PC-3 (cell line): ENCODE measurements at regions not wholly inside any gene's neighbourhood (a gene's known extent, or its start where the extent isn't known, plus 50 kb on each side); places are given as distances from the start of the nearest gene placed in this dataset.

Experiments used
- ATAC-seq: fragments of 200-7000 bp; cut with Tn5 transposase; 2 replicates; pipeline ENCODE4 v1.9.1; 2020; ENCODE audit warnings: mild to moderate bottlenecking, moderate library complexity
- BruUV-seq: library from RNA; stranded (reverse); fragments of 400-500 nt; replicated peaks from 2 replicates; lab custom pipeline; 2021; lab: Mats Ljungman, UMichigan
- CTCF ChIA-PET: fragments of 300-600 bp; sonication (Branson Sonifier 250); formaldehyde crosslinking; loops from one replicate; lab custom pipeline; 2022; ENCODE audit warnings: antibody characterized with exemption; lab: Charles Lee
- POLR2A ChIA-PET: fragments of 300-600 bp; sonication (Branson Sonifier 250); formaldehyde crosslinking; loops from one replicate; lab custom pipeline; 2022; ENCODE audit warnings: antibody characterized with exemption; ENCODE audit not compliant: unreplicated experiment; lab: Charles Lee
- DNase-seq: peaks from one replicate; pipeline ENCODE4 v3.0.0-alpha.2; 2015
- H2AFZ ChIP-seq: fragments of 300-600 bp; sonication (generic); 2 replicates; pipeline ENCODE4 v1.6.0; 2016; ENCODE audit warnings: antibody characterized with exemption, low read length
- H3F3A ChIP-seq: fragments of 300-600 bp; sonication (generic); one replicate; pipeline ENCODE4 v1.6.0; 2017; ENCODE audit warnings: antibody characterized with exemption, low read length, control low read depth, mild to moderate bottlenecking; ENCODE audit not compliant: unreplicated experiment
- H3K27ac ChIP-seq: fragments of 300-600 bp; sonication (generic); 2 replicates; pipeline ENCODE4 v1.5.1; 2016; ENCODE audit warnings: mild to moderate bottlenecking, low read length
- H3K27me3 ChIP-seq: fragments of 300-600 bp; sonication (generic); 2 replicates; pipeline ENCODE4 v1.6.1; 2016; ENCODE audit warnings: low read length, mixed read lengths
- H3K36me3 ChIP-seq: fragments of 300-600 bp; sonication (generic); 2 replicates; pipeline ENCODE4 v1.6.1; 2016; ENCODE audit warnings: low read depth, mixed run types, low read length, mixed read lengths
- H3K4me1 ChIP-seq: fragments of 300-600 bp; sonication (generic); 2 replicates; pipeline ENCODE4 v1.5.1; 2016; ENCODE audit warnings: low read length; ENCODE audit not compliant: insufficient read depth
- H3K4me2 ChIP-seq: fragments of 300-600 bp; sonication (generic); 2 replicates; pipeline ENCODE4 v1.6.0; 2016; ENCODE audit warnings: low read length
- H3K4me3 ChIP-seq: fragments of 300-600 bp; sonication (generic); 2 replicates; pipeline ENCODE4 v1.5.1; 2016; ENCODE audit warnings: mild to moderate bottlenecking, low read length, mixed read lengths
- H3K79me2 ChIP-seq: fragments of 300-600 bp; sonication (generic); 2 replicates; pipeline ENCODE4 v1.6.1; 2017; ENCODE audit warnings: low read length, mixed read lengths
- H3K9ac ChIP-seq: fragments of 300-600 bp; sonication (generic); 2 replicates; pipeline ENCODE4 v1.6.0; 2016; ENCODE audit warnings: mild to moderate bottlenecking, low read length
- H3K9me2 ChIP-seq: fragments of 300-600 bp; sonication (generic); replicated peaks from 2 replicates; pipeline ENCODE4 v1.6.1; 2016; ENCODE audit warnings: mixed run types, low read length, mixed read lengths
- H3K9me3 ChIP-seq: fragments of 300-600 bp; sonication (generic); 2 replicates; pipeline ENCODE4 v1.6.1; 2016; ENCODE audit warnings: low read length, mixed read lengths
- H4K20me1 ChIP-seq: fragments of 300-600 bp; sonication (generic); 2 replicates; pipeline ENCODE4 v1.6.1; 2016; ENCODE audit warnings: low read length, mixed read lengths
- CTCF ChIP-seq: fragments of 300-600 bp; sonication (generic); conservative IDR thresholded peaks from 2 replicates; pipeline ENCODE4 v1.5.1; 2017; ENCODE audit warnings: antibody characterized with exemption, low read depth, mild to moderate bottlenecking, low read length
- EZH2 ChIP-seq: fragments of 300-600 bp; sonication (generic); IDR thresholded peaks from one replicate; pipeline ENCODE4 v1.6.1; 2017; ENCODE audit warnings: antibody characterized with exemption, mild to moderate bottlenecking, low read length; ENCODE audit not compliant: unreplicated experiment
- EZH2phosphoT487 ChIP-seq: fragments of 300-600 bp; sonication (generic); IDR thresholded peaks from 2 replicates; pipeline ENCODE4 v1.6.1; 2018; ENCODE audit warnings: mild to moderate bottlenecking, antibody characterized with exemption, low read length, borderline replicate concordance
- intact Hi-C: fragments of 100-400 bp; cut with micrococcal nuclease; formaldehyde crosslinking; loops from 2 replicates; pipeline ENCODE4 v1.9.0; 2023

- BruUV-seq: no TSS peak
- Histone ChIP-seq H3K79me2 (no peaks in the 10 kb centered on the region), H4K20me1 (no peaks in the 10 kb centered on the region), H3K27ac (no peak overlapping the region), H3K4me2 (no peak overlapping the region), H3F3A (no peaks in the 10 kb centered on the region), H3K27me3 (no peaks in the 10 kb centered on the region), H3K9ac (no peak overlapping the region), H3K4me1 (no peaks in the 10 kb centered on the region), H3K9me3 (no peaks in the 10 kb centered on the region), H3K4me3 (no peak overlapping the region), H2AFZ (no peak overlapping the region), H3K9me2 (no peaks in the 10 kb centered on the region), H3K36me3 (no peaks in the 10 kb centered on the region)
- DNase-seq: no peak
- intact Hi-C loops: no loop called here
- TF ChIP-seq EZH2 (no peak), EZH2phosphoT487 (no peak), CTCF (no peak)
- CTCF ChIA-PET: no interaction called here
- ATAC-seq: no peak
- POLR2A ChIA-PET: no interaction called here
These were observed 455.7 kb downstream of the SUCLA2 start for GRCh38 chr13:47545201-47546024.

- H3K4me1 ChIP-seq: no peaks in the 10 kb centered on the region
- ChIA-PET POLR2A (no interaction called here), CTCF (no interaction called here)
- no peak overlapping the region for H2AFZ ChIP-seq
- H3K4me2 ChIP-seq: no peak overlapping the region
- ATAC-seq (no peak), DNase-seq (no peak)
- H3K4me3 ChIP-seq: no peak overlapping the region
- BruUV-seq: no TSS peak
- no peaks in the 10 kb centered on the region for H3K9me2 ChIP-seq
- no peak overlapping the region for H3K27ac ChIP-seq
- H3K9me3 ChIP-seq: no peaks in the 10 kb centered on the region
- no peak overlapping the region for H3K9ac ChIP-seq
- no peaks in the 10 kb centered on the region for H3K27me3 ChIP-seq
- intact Hi-C loops: no loop called here
- no peaks in the 10 kb centered on the region for H3F3A ChIP-seq
- TF ChIP-seq EZH2 (no peak), CTCF (no peak), EZH2phosphoT487 (no peak)
- H4K20me1 ChIP-seq: no peaks in the 10 kb centered on the region
- H3K36me3 ChIP-seq: no peaks in the 10 kb centered on the region
- H3K79me2 ChIP-seq: no peaks in the 10 kb centered on the region
These were observed 461.8 kb downstream of the SUCLA2 start for GRCh38 chr13:47539317-47539716.

- Histone ChIP-seq H3K9ac (no peak overlapping the region), H3K9me2 (no peaks in the 10 kb centered on the region), H3F3A (no peaks in the 10 kb centered on the region), H3K36me3 (no peaks in the 10 kb centered on the region), H3K4me3 (no peak overlapping the region), H4K20me1 (no peaks in the 10 kb centered on the region), H3K4me1 (no peaks in the 10 kb centered on the region), H2AFZ (no peak overlapping the region), H3K9me3 (no peaks in the 10 kb centered on the region), H3K79me2 (no peaks in the 10 kb centered on the region), H3K4me2 (no peak overlapping the region), H3K27me3 (no peaks in the 10 kb centered on the region), H3K27ac (no peak overlapping the region)
- DNase-seq: no peak
- TF ChIP-seq EZH2: no peak
- TF ChIP-seq CTCF: no peak
- TF ChIP-seq EZH2phosphoT487: no peak
- ChIA-PET CTCF (no interaction called here), POLR2A (no interaction called here)
- ATAC-seq: no peak
- BruUV-seq: no TSS peak
- intact Hi-C loops: no loop called here
These were observed 477.3 kb downstream of the SUCLA2 start for GRCh38 chr13:47523771-47524170.
